HFF-Myc (cell line): ENCODE measurements at regions not wholly inside any gene's neighbourhood (a gene's known extent, or its start where the extent isn't known, plus 50 kb on each side); places are given as distances from the start of the nearest gene placed in this dataset.

ENCODE experiments used
- DNase-seq: peaks from one replicate; pipeline ENCODE4 v3.0.0-alpha.2; 2011; ENCODE audit warnings: low read depth; ENCODE audit errors: extremely low read depth
- H3K4me3 ChIP-seq: replicated peaks from 2 replicates; pipeline ENCODE4 v1.5.1; 2011; ENCODE audit warnings: low read depth, mild to moderate bottlenecking, control low read depth, low read length
- TF ChIP-seq, protein P1 (sequence below): IDR thresholded peaks from 2 replicates; pipeline ENCODE4 v1.5.1; 2012; ENCODE audit warnings: mild to moderate bottlenecking, low read depth, low read length, control low read depth; ENCODE audit errors: missing control alignments

DNA sequence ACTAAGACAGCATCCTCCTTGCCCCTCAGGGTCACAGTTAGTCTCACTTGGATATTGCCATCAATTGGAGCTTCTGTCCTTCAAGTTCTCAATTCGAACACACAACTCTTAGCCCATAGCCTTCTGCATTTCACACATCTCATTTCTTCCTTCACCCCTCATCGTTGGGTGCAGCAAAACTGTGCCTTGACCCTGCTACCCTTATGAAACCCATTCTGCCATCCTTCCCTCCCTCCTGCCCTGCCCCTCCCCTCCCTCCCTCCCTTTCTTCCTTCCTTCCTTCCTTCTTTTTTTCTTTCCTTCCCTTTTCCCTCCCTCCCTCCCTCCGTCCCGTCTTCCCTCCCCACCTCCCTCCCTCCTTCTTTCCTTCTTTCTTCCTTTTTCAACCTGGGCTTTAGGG, 80.7 kb upstream of the CYRIA start:
- TF ChIP-seq, protein P1, sequence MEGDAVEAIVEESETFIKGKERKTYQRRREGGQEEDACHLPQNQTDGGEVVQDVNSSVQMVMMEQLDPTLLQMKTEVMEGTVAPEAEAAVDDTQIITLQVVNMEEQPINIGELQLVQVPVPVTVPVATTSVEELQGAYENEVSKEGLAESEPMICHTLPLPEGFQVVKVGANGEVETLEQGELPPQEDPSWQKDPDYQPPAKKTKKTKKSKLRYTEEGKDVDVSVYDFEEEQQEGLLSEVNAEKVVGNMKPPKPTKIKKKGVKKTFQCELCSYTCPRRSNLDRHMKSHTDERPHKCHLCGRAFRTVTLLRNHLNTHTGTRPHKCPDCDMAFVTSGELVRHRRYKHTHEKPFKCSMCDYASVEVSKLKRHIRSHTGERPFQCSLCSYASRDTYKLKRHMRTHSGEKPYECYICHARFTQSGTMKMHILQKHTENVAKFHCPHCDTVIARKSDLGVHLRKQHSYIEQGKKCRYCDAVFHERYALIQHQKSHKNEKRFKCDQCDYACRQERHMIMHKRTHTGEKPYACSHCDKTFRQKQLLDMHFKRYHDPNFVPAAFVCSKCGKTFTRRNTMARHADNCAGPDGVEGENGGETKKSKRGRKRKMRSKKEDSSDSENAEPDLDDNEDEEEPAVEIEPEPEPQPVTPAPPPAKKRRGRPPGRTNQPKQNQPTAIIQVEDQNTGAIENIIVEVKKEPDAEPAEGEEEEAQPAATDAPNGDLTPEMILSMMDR: no peak
- no peak overlapping the region for H3K4me3 ChIP-seq
- no peak for DNase-seq

DNA sequence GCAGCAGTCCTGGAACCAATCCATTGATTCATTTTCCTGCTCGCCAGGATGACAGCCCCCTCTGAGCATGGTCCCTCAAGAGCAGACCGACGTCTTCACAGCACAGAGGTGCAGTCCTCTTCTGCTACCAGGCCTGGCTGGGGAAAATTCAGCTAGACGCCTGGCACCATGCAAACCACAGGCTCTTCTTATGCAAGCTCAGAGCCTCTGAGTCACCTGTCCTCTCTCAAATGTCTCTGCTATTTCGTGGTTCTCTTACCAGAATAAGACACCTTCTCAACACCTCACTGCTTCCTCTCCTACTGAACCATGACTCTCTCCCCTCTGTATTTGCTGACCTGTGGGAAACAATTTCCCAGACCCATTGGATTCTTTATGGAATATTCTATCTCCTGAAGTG, 79.8 kb upstream of the CYRIA start:
- TF ChIP-seq, protein P1: no peak
- H3K4me3 ChIP-seq: no peak overlapping the region
- no peak for DNase-seq

DNA sequence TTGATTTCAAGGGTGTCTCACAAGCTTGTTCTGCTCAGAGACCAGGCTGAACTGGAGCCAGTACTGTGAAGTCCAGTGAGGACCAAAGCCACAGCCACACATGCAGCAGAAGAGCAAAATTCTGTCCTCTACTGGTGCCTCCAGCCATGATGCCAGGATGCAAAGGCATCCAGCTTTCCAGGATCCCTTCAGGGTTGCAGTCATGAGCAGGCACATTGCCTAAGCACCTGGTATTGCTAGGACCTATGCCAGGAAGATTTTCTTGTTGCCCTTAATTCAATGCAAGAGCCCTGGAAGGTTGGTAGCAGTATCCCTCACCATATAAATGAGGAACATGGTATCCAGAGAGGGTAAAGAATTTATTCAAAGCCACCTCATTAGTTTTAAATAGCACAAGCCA, 78.9 kb upstream of the CYRIA start:
- TF ChIP-seq, protein P1: no peak
- DNase-seq: no peak
- H3K4me3 ChIP-seq: no peak overlapping the region

DNA sequence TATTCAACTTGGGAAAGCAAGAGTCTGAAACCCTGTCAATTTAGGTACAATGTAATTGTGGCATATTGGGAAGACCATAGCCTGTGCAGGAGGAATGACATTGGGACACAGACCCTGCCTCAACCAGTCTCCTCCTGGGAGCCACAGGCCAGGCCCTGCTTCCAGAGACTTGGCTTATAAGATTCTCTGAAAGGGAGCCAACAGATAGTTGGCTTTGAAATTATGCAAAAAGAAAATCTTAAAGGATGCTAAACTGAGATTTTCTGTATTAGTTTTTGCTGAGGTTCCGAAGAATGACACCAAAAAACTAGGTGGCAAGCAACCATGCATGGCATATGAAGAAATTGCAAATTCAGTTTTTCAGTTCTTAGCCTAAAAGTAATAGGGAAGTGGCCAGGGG, 76.4 kb upstream of the CYRIA start:
- H3K4me3 ChIP-seq: no peak overlapping the region
- no peak for DNase-seq
- TF ChIP-seq, protein P1: no peak

GRCh38 chr2:16741498-16741897, 75.9 kb upstream of the CYRIA start:
- no peak overlapping the region for H3K4me3 ChIP-seq
- TF ChIP-seq, protein P1: no peak
- no peak for DNase-seq

- DNase-seq: no peak
- TF ChIP-seq, protein P1: no peak
- no peak overlapping the region for H3K4me3 ChIP-seq
Observed at GRCh38 chr2:16739778-16740581, 74.3 kb upstream of the CYRIA start.
